A549 (cell line): ENCODE measurements at regions not wholly inside any gene's neighbourhood (a gene's known extent, or its start where the extent isn't known, plus 50 kb on each side); places are given as distances from the start of the nearest gene placed in this dataset.

Experiments used
- ATAC-seq, 2 experiments: fragments of 200-7000 bp in 1 of 2; fragments of >200 bp in 1 of 2; cut with Nextera tagmentation in 1 of 2; cut with Tn5 transposase in 1 of 2; 3 replicates each; pipeline versions ENCODE4 v1.8.0 to v1.9.1; 2018 to 2020; ENCODE audit warnings: mild to moderate bottlenecking in 1 of 2, moderate library complexity in 1 of 2
- CTCF ChIA-PET: fragments of 300-600 bp; sonication (Branson Sonifier 250); formaldehyde crosslinking; extraction: SDS; loops from one replicate; lab custom pipeline; 2021; ENCODE audit warnings: antibody characterized with exemption, inconsistent platforms; lab: Yijun Ruan, JAX
- POLR2A ChIA-PET: fragments of 350-600 bp; formaldehyde crosslinking; extraction: SDS; loops from one replicate; lab custom pipeline; 2021; ENCODE audit warnings: antibody characterized with exemption, inconsistent platforms; lab: Yijun Ruan, JAX
- DNase-seq, 2 experiments: peaks; one replicate each; pipeline versions ENCODE4 v3.0.0 to v3.0.0-alpha.2; 2011 to 2016; ENCODE audit warnings: low read depth in 1 of 2, low spot score in 1 of 2
- FAIRE-seq: peaks from 2 replicates; lab custom pipeline; 2011; peaks lifted over from hg19 to GRCh38; lab: Jason Lieb, UNC
- H3K27ac ChIP-seq, 2 experiments: fragments of >200 bp; sonication (Bioruptor Twin); formaldehyde crosslinking; 3 replicates each; pipeline ENCODE4 v1.5.1; 2016 to 2017
- H3K4me1 ChIP-seq: fragments of >200 bp; sonication (Bioruptor Twin); formaldehyde crosslinking; 3 replicates; pipeline ENCODE4 v1.6.1; 2016
- H3K4me2 ChIP-seq: fragments of >200 bp; sonication (Bioruptor Twin); formaldehyde crosslinking; 3 replicates; pipeline ENCODE4 v1.6.1; 2016
- H3K4me3 ChIP-seq: fragments of >200 bp; sonication (Bioruptor Twin); formaldehyde crosslinking; 3 replicates; pipeline ENCODE4 v1.5.1; 2016
- H3K9me3 ChIP-seq: fragments of >200 bp; sonication (Bioruptor Twin); formaldehyde crosslinking; 3 replicates; pipeline ENCODE4 v1.6.1; 2016
- ATOH8 ChIP-seq: fragments of 250-450 bp; sonication (Bioruptor Pico); IDR thresholded peaks from 2 replicates; pipeline ENCODE4 v1.5.0; 2020; ENCODE audit warnings: low read depth, mild to moderate bottlenecking, moderate library complexity
- BCL3 ChIP-seq: fragments of >200 bp; sonication (Bioruptor Twin); formaldehyde crosslinking; IDR thresholded peaks from 3 replicates; pipeline ENCODE4 v1.6.1; 2016
- CBX2 ChIP-seq: fragments of 200-600 bp; sonication (generic); IDR thresholded peaks from 2 replicates; pipeline ENCODE4 v1.6.1; 2016; ENCODE audit warnings: low read depth, mild to moderate bottlenecking, borderline replicate concordance
- CHD4 ChIP-seq: fragments of 200-600 bp; sonication (generic); IDR thresholded peaks from 2 replicates; pipeline ENCODE4 v1.6.1; 2016; ENCODE audit warnings: antibody characterized with exemption, mild to moderate bottlenecking, borderline replicate concordance
- CTCF ChIP-seq: fragments of >200 bp; sonication (Bioruptor Twin); formaldehyde crosslinking; IDR thresholded peaks from 3 replicates; pipeline ENCODE4 v1.5.1; 2016
- EHF ChIP-seq: fragments of 250-450 bp; sonication (Bioruptor Pico); IDR thresholded peaks from 2 replicates; pipeline ENCODE4 v1.5.0; 2020; ENCODE audit warnings: mild to moderate bottlenecking
- ESRRA ChIP-seq: fragments of 150-350 bp; IDR thresholded peaks from 2 replicates; pipeline ENCODE4 v1.6.1; 2014; ENCODE audit warnings: mild to moderate bottlenecking, low read length, borderline replicate concordance
- FOSB ChIP-seq: fragments of 250-450 bp; sonication (Bioruptor Pico); IDR thresholded peaks from 2 replicates; pipeline ENCODE4 v1.5.0; 2020; ENCODE audit warnings: mild to moderate bottlenecking, moderate library complexity
- GATA3 ChIP-seq: IDR thresholded peaks from 2 replicates; pipeline ENCODE4 v1.6.1; 2012; ENCODE audit warnings: borderline replicate concordance
- HEYL ChIP-seq: fragments of 250-450 bp; sonication (Bioruptor Pico); IDR thresholded peaks from 2 replicates; pipeline ENCODE4 v1.8.0; 2021; ENCODE audit warnings: mild to moderate bottlenecking, moderate library complexity
- HOXA7 ChIP-seq: fragments of 250-450 bp; sonication (Bioruptor Pico); IDR thresholded peaks from 2 replicates; pipeline ENCODE4 v1.5.0; 2020; ENCODE audit warnings: mild to moderate bottlenecking, moderate library complexity
- HOXB13 ChIP-seq: fragments of 250-450 bp; sonication (Bioruptor Pico); IDR thresholded peaks from 2 replicates; pipeline ENCODE4 v1.5.0; 2020; ENCODE audit warnings: low read depth, mild to moderate bottlenecking, moderate library complexity
- HOXB5 ChIP-seq: fragments of 250-450 bp; sonication (Bioruptor Pico); IDR thresholded peaks from 2 replicates; pipeline ENCODE4 v1.5.0; 2020; ENCODE audit warnings: mild to moderate bottlenecking, moderate library complexity
- JUN ChIP-seq, 2 experiments: fragments of >200 bp; sonication (Bioruptor Twin); formaldehyde crosslinking; IDR thresholded peaks; 2 replicates in 1 of 2; 3 replicates in 1 of 2; pipeline ENCODE4 v1.6.1; 2016 to 2017
- MAZ ChIP-seq: fragments of 150-350 bp; IDR thresholded peaks from 2 replicates; pipeline ENCODE4 v1.6.1; 2014; ENCODE audit warnings: antibody characterized with exemption, low read depth, low read length, borderline replicate concordance
- NPAS2 ChIP-seq: fragments of 250-450 bp; sonication (Bioruptor Pico); IDR thresholded peaks from 2 replicates; pipeline ENCODE4 v1.8.0; 2022; ENCODE audit warnings: mild to moderate bottlenecking, moderate library complexity, borderline replicate concordance
- NR3C1 ChIP-seq: fragments of >200 bp; sonication (Bioruptor Twin); formaldehyde crosslinking; IDR thresholded peaks from 3 replicates; pipeline ENCODE4 v1.6.1; 2017
- PHF8 ChIP-seq: fragments of 200-600 bp; sonication (generic); IDR thresholded peaks from 2 replicates; pipeline ENCODE4 v1.6.1; 2016; ENCODE audit warnings: low read depth, mild to moderate bottlenecking, antibody characterized with exemption, moderate library complexity, borderline replicate concordance
- POLR2AphosphoS2 ChIP-seq: conservative IDR thresholded peaks from 2 replicates; pipeline ENCODE4 v1.6.1; 2012; ENCODE audit warnings: low read length, improper control_type of control experiment, inconsistent platforms
- RAD21 ChIP-seq, 2 experiments: fragments of >200 bp in 1 of 2; sonication (Bioruptor Twin) in 1 of 2; formaldehyde crosslinking in 1 of 2; IDR thresholded peaks in 1 of 2; conservative IDR thresholded peaks in 1 of 2; 2 replicates in 1 of 2; 3 replicates in 1 of 2; pipeline ENCODE4 v1.6.1; 2012 to 2018; ENCODE audit warnings: inconsistent platforms in 1 of 2
- SMC3 ChIP-seq: fragments of >200 bp; sonication (Bioruptor Twin); formaldehyde crosslinking; IDR thresholded peaks from 3 replicates; pipeline ENCODE4 v1.6.1; 2018; ENCODE audit warnings: inconsistent platforms
- SREBF2 ChIP-seq: fragments of 450-650 bp; IDR thresholded peaks from 2 replicates; pipeline ENCODE4 v1.6.1; 2014; ENCODE audit warnings: mild to moderate bottlenecking, moderate library complexity
- TFCP2L1 ChIP-seq: fragments of 250-450 bp; sonication (Bioruptor Pico); IDR thresholded peaks from 2 replicates; pipeline ENCODE4 v1.5.0; 2021; ENCODE audit warnings: mild to moderate bottlenecking
- TP53 ChIP-seq: fragments of 250-450 bp; sonication (Bioruptor Pico); IDR thresholded peaks from 2 replicates; pipeline ENCODE4 v1.5.0; 2021; ENCODE audit warnings: mild to moderate bottlenecking, moderate library complexity
- USF2 ChIP-seq: fragments of 450-650 bp; IDR thresholded peaks from 2 replicates; pipeline ENCODE4 v1.6.1; 2014; ENCODE audit warnings: antibody characterized with exemption
- ZFP36 ChIP-seq: fragments of 450-650 bp; IDR thresholded peaks from 2 replicates; pipeline ENCODE4 v1.6.1; 2014; ENCODE audit warnings: borderline replicate concordance; ENCODE audit not compliant: partially characterized antibody
- ZNF302 ChIP-seq: fragments of 250-450 bp; sonication (Bioruptor Pico); IDR thresholded peaks from 2 replicates; pipeline ENCODE4 v1.9.0; 2021; ENCODE audit warnings: inconsistent platforms, mild to moderate bottlenecking, moderate library complexity
- WGBS: methylation state at CpG from one replicate; pipeline ENCODE4 v1.1.6; 2017; ENCODE audit errors: missing lambda C conversion rate; 5-methylcytosine and 5-hydroxymethylcytosine counted together

GRCh38 chr15:62765916-62766315 lies 276.6 kb upstream of the TPM1 start:
- Histone ChIP-seq H3K4me1 (no peaks in the 10 kb centered on the region), H3K4me3 (no peak overlapping the region), H3K9me3 (no peaks in the 10 kb centered on the region), H3K4me2 (no peak overlapping the region), H3K27ac (no peak overlapping the region)
- POLR2A ChIA-PET = no interaction called here
- TF ChIP-seq CBX2 = no peak
- TF ChIP-seq HEYL (CRISPR knock-in tag) = no peak
- TF ChIP-seq CHD4 = no peak
- TF ChIP-seq HOXB5 (CRISPR knock-in tag) = no peak
- TF ChIP-seq USF2 = no peak
- TF ChIP-seq ZFP36 = no peak
- TF ChIP-seq BCL3 = no peak
- peak; percentile 13 for FAIRE-seq
- CTCF ChIA-PET = interaction anchor here (1.0 to 1.4 kb wide), 3 partner anchors 17 to 79 kb away, joined by 3 to 4 read pairs (median 3); no protein-coding TSS in a partner anchor
- ATAC-seq = no peak
- 88% methylated on average over 4 of the region's 4 CpGs for WGBS
- DNase-seq = no peak

GRCh38 chr15:62766599-62766998 lies 275.9 kb upstream of the TPM1 start:
- FAIRE-seq = no peak
- WGBS = 77% methylated on average over 4 of the region's 4 CpGs
- Histone ChIP-seq H3K4me1 (no peaks in the 10 kb centered on the region), H3K4me2 (no peak overlapping the region), H3K27ac (no peak overlapping the region), H3K9me3 (no peaks in the 10 kb centered on the region)
- no peak for ATAC-seq
- POLR2A ChIA-PET = no interaction called here
- TF ChIP-seq NR3C1 = no peak
- no peak for TF ChIP-seq FOSB (CRISPR knock-in tag)
- TF ChIP-seq SREBF2 = no peak
- no peak for TF ChIP-seq ATOH8 (CRISPR knock-in tag)
- no peak for TF ChIP-seq PHF8
- TF ChIP-seq POLR2AphosphoS2 = no peak
- TF ChIP-seq HEYL (CRISPR knock-in tag) = no peak
- TF ChIP-seq SMC3 = no peak
- TF ChIP-seq TFCP2L1 (CRISPR knock-in tag) = no peak
- no peak for TF ChIP-seq USF2
- TF ChIP-seq HOXB5 (CRISPR knock-in tag) = no peak
- no peak for TF ChIP-seq HOXB13 (CRISPR knock-in tag)
- TF ChIP-seq TP53 (CRISPR knock-in tag) = no peak
- TF ChIP-seq, all 56 proteins: peak for 0
- DNase-seq = no peak
- CTCF ChIA-PET = interaction anchor here (1.0 to 1.4 kb wide), 5 partner anchors 13 to 78 kb away, joined by 3 to 4 read pairs (median 4); no protein-coding TSS in a partner anchor
- no peak overlapping the region for H3K4me3 ChIP-seq

- CTCF ChIA-PET = interaction anchor here (1.8 to 2.0 kb wide), 2 partner anchors 12 to 27 kb away, joined by 6 read pairs; no protein-coding TSS in a partner anchor
- FAIRE-seq (no peak), DNase-seq (no peak), ATAC-seq (no peak)
- Histone ChIP-seq H3K9me3 (no peaks in the 10 kb centered on the region), H3K27ac (no peak overlapping the region), H3K4me3 (no peak overlapping the region), H3K4me1 (no peaks in the 10 kb centered on the region), H3K4me2 (no peak overlapping the region)
- POLR2A ChIA-PET = no interaction called here
- 84% methylated on average over 3 of the region's 3 CpGs for WGBS
- TF ChIP-seq CTCF (no peak), EHF (CRISPR knock-in tag) (no peak), GATA3 (no peak), CBX2 (no peak), MAZ (no peak), BCL3 (no peak), ZNF302 (CRISPR knock-in tag) (no peak), TP53 (CRISPR knock-in tag) (no peak), ESRRA (no peak), JUN (IDR thresholded peaks at IDR 0.05) (no peak), RAD21 (conservative IDR thresholded peaks at IDR 0.05 in 1 of 2, IDR thresholded peaks at IDR 0.05 in 1 of 2) (no peak), HOXA7 (CRISPR knock-in tag) (no peak), NPAS2 (CRISPR knock-in tag) (no peak)
These were observed 272.9 kb upstream of the TPM1 start for GRCh38 chr15:62769604-62770003.
